ENCODE measurements at regions not wholly inside any gene's neighbourhood (a gene's known extent, or its start where the extent isn't known, plus 50 kb on each side); places are given as distances from the start of the nearest gene placed in this dataset.

- DNase-seq (ENCODE audit: low read depth) = peak; percentile 92
Observed at GRCh38 chr5:82334856-82335255, 56.7 kb upstream of the RPS23 start.

GRCh38 chr5:82334085-82334692 lies 56.0 kb upstream of the RPS23 start:
- no peak for DNase-seq (ENCODE audit: low read depth)

- DNase-seq (ENCODE audit: low read depth) = peak; percentile 63
Observed at GRCh38 chr5:82332886-82333615, 54.9 kb upstream of the RPS23 start.

- no peak for DNase-seq (ENCODE audit: low read depth)
Observed at GRCh38 chr5:82332064-82332855, 54.1 kb upstream of the RPS23 start.

GRCh38 chr5:82331557-82331956 lies 53.4 kb upstream of the RPS23 start:
- DNase-seq (ENCODE audit: low read depth) = no peak

- no peak for DNase-seq (ENCODE audit: low read depth)
Observed at GRCh38 chr5:82330530-82331270, 52.5 kb upstream of the RPS23 start.

- no peak for DNase-seq (ENCODE audit: low read depth)
Observed at GRCh38 chr5:82329393-82329792, 51.2 kb upstream of the RPS23 start.

All from iris pigment epithelial cell (primary cell).